ENCODE measurements at regions not wholly inside any gene's neighbourhood (a gene's known extent, or its start where the extent isn't known, plus 50 kb on each side); places are given as distances from the start of the nearest gene placed in this dataset.
A peak's percentile ranks its signal among the peaks of the same experiment; 100 is the strongest.

DNA sequence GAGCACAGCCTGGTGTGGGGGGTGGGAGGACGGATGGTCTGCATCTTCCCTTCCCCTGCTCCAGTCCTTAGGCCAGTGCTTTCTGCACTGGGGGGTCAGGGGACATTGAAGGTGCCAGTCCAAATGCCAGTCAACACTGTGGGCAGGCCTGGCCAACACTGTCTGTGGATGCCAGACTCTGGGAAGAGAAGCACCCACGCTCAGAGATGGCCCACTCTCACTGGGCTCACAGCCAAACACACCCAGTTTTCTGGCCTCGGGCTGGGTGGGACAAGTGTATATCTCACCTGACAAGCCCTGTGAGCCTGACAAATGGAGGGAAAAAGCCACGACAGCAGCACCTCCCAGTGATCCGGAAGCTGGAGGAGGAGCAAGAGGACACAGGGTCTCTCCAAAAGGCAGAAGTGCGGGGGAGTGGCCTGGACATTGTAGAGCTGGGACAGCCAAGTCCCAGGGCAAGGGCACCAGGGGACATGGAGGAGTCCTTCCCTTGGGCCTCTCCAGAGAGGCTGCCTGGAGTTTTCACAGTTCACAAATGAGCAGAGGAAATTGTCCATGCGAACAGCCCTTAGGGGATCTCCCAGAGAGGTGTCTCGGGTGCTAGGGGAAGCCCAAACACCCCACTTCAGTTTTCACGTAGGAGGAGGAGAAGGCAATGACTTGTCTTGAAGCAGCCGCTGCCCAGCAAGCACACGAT, 79.3 kb downstream of the SDC1 start:
- H2BK120ac ChIP-seq (replicated peaks; ENCODE audit: low read depth, low read length): no peak overlapping the region
- ChIA-PET CTCF (ENCODE audit: partially characterized antibody) (interaction anchor here (0.7 to 2.4 kb wide), 7 partner anchors 9 to 44 kb away, joined by 3 to 8 read pairs (median 3); no protein-coding TSS in a partner anchor), POLR2A (ENCODE audit: partially characterized antibody) (interaction anchor here (1.0 to 1.5 kb wide), 4 partner anchors 10 to 301 kb away, joined by 3 to 4 read pairs (median 3); partner anchors contain the start of genes RHOB and SDC1)
- H4K20me1 ChIP-seq (replicated peaks in 1 of 2; ENCODE audit: control insufficient read depth in 1 of 2, insufficient read depth in 2 of 2, low read length in 2 of 2): no peaks in the 10 kb centered on the region
- FAIRE-seq: no peak
- H3K4me2 ChIP-seq (ENCODE audit: insufficient read depth in 1 of 2, low read depth in 2 of 2, low read length in 2 of 2): no peak overlapping the region
- TF ChIP-seq SP2 (IDR thresholded peaks at IDR 0.05; ENCODE audit: low read length) (no peak), SIRT6 (IDR thresholded peaks at IDR 0.05; ENCODE audit: low read length) (no peak)
- TF ChIP-seq, protein P1, sequence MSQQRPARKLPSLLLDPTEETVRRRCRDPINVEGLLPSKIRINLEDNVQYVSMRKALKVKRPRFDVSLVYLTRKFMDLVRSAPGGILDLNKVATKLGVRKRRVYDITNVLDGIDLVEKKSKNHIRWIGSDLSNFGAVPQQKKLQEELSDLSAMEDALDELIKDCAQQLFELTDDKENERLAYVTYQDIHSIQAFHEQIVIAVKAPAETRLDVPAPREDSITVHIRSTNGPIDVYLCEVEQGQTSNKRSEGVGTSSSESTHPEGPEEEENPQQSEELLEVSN (IDR thresholded peaks at IDR 0.05): peak; percentile 54
- H3K36me3 ChIP-seq (ENCODE audit: control insufficient read depth in 2 of 4, insufficient read depth in 4 of 4, low read length in 3 of 4): no peaks in the 10 kb centered on the region
- no peak overlapping the region for H4K5ac ChIP-seq (ENCODE audit: insufficient read length, low read depth, low read length)
- H3K27ac ChIP-seq (ENCODE audit: low read depth, low read length): no peak overlapping the region
- no peaks in the 10 kb centered on the region for H3K9me3 ChIP-seq (ENCODE audit: insufficient read depth in 2 of 2, low read depth in 1 of 2, low read length in 1 of 2)
- H2BK20ac ChIP-seq (ENCODE audit: low read length): 0 out of 2 replicates have a peak overlapping the region, but pooled peaks have one; percentile 37
- no peak overlapping the region for H4K91ac ChIP-seq (replicated peaks; ENCODE audit: insufficient read length, low read length)
- H4K8ac ChIP-seq (ENCODE audit: extremely low read depth, insufficient read depth, low read length): no peak overlapping the region
- H3K14ac ChIP-seq (ENCODE audit: insufficient read length): no peak overlapping the region
- no peak overlapping the region for H3K23ac ChIP-seq (ENCODE audit: insufficient read length)
- no peaks in the 10 kb centered on the region for H3K27me3 ChIP-seq (replicated peaks in 1 of 4; ENCODE audit: control insufficient read depth in 3 of 4, extremely low read depth in 1 of 4, insufficient read depth in 3 of 4, low read length in 3 of 4)
- no peaks in the 10 kb centered on the region for H3K23me2 ChIP-seq (ENCODE audit: low read depth, low read length)
- H3K4me3 ChIP-seq (ENCODE audit: extremely low read depth in 1 of 4, insufficient read depth in 2 of 4, low read depth in 3 of 4, low read length in 4 of 4): no peak overlapping the region
- no peak overlapping the region for H3K4ac ChIP-seq (replicated peaks; ENCODE audit: insufficient read length, low read depth, low read length)
- no peak overlapping the region for H3K56ac ChIP-seq (replicated peaks; ENCODE audit: insufficient read length, low read depth, low read length)
- no peak overlapping the region for H2BK5ac ChIP-seq (ENCODE audit: low read depth, low read length)
- H3K9ac ChIP-seq (replicated peaks in 1 of 4; ENCODE audit: extremely low read depth in 1 of 4, low read depth in 3 of 4, low read length in 3 of 4): no peak overlapping the region; a peak in 1 of 7 replicates
- H3K18ac ChIP-seq (ENCODE audit: extremely low read depth, low read length): no peak overlapping the region
- peak overlapping the region; percentile 48; the same call in 1 of the 2 replicates for H2AFZ ChIP-seq (ENCODE audit: low read length)
- H2BK12ac ChIP-seq (ENCODE audit: low read depth, low read length): peak overlapping the region; percentile 29; the same call in 1 of the 2 replicates
- H2AK5ac ChIP-seq (ENCODE audit: low read depth, low read length): no peak overlapping the region
- 76% methylated on average over 11 of the region's 11 CpGs; no CpG with 5 or more reads in 1 of the 2 experiments for WGBS, 2 experiments (ENCODE audit: extremely low coverage in 1 of 2, insufficient coverage in 1 of 2, insufficient read length in 1 of 2, insufficient replicate concordance in 2 of 2, low coverage in 1 of 2, low lambda C conversion rate in 2 of 2, missing lambda C conversion rate in 1 of 2)
- no peaks in the 10 kb centered on the region for H3K79me2 ChIP-seq (ENCODE audit: control insufficient read depth in 1 of 2, insufficient read depth in 2 of 2, low read length in 2 of 2)
- H3K4me1 ChIP-seq (replicated peaks in 1 of 4; ENCODE audit: control insufficient read depth in 3 of 4, insufficient read depth in 4 of 4, low read length in 3 of 4): peaks cover 0 to 16% (median 9%) of the 10 kb centered on the region in 4 experiments; a peak in 6 of 7 replicates
- H3K79me1 ChIP-seq (ENCODE audit: low read depth, low read length): no peaks in the 10 kb centered on the region
- no peak for DNase-seq (ENCODE audit: low read depth in 1 of 2, low spot score in 2 of 2)
- peak overlapping the region; percentile 53; the same call in 1 of the 2 replicates for H2BK15ac ChIP-seq (ENCODE audit: low read length)
